GM18499 (cell line): ENCODE measurements at regions not wholly inside any gene's neighbourhood (a gene's known extent, or its start where the extent isn't known, plus 50 kb on each side); places are given as distances from the start of the nearest gene placed in this dataset.
"Not testable (repeated sequence)": the region's sequence is repeated elsewhere in the genome, so short reads cannot be mapped to it uniquely, and the experiment has no call there.

Source experiments
- ATAC-seq: cut with Tn5 transposase; IDR thresholded peaks from one replicate; pipeline ENCODE4 v1.9.1; 2021; ENCODE audit warnings: moderate number of reproducible peaks; ENCODE audit not compliant: insufficient read depth, unreplicated experiment

- no peak for ATAC-seq
These were observed 687.0 kb downstream of the BCL11A start for GRCh38 chr2:59866436-59866835.

- ATAC-seq, result no peak
These were observed 694.9 kb downstream of the BCL11A start for GRCh38 chr2:59858540-59858939.

GRCh38 chr2:59857109-59857508, 696.3 kb downstream of the BCL11A start:
- ATAC-seq, result no peak

GRCh38 chr2:59856391-59856790, 697.1 kb downstream of the BCL11A start:
- ATAC-seq, result no peak

GRCh38 chr2:59853032-59853431, 700.4 kb downstream of the BCL11A start:
- ATAC-seq, result no peak

GRCh38 chr2:59851836-59852475, 701.5 kb downstream of the BCL11A start:
- ATAC-seq, result no peak

- ATAC-seq, result no peak
These were observed 702.9 kb downstream of the BCL11A start for GRCh38 chr2:59850554-59850953.

GRCh38 chr2:59833941-59834340, 719.5 kb downstream of the BCL11A start:
- no peak for ATAC-seq

- ATAC-seq, result no peak
These were observed 722.9 kb downstream of the BCL11A start for GRCh38 chr2:59830601-59831000.

GRCh38 chr2:59827677-59828076, 725.8 kb downstream of the BCL11A start:
- ATAC-seq, result no peak

- no peak for ATAC-seq
These were observed 727.3 kb downstream of the BCL11A start for GRCh38 chr2:59826177-59826576.

GRCh38 chr2:59824314-59824713, 729.1 kb downstream of the BCL11A start:
- ATAC-seq, result no peak

GRCh38 chr2:59816075-59816474, 737.4 kb downstream of the BCL11A start:
- ATAC-seq, result no peak

GRCh38 chr2:59810283-59810682, 743.2 kb downstream of the BCL11A start:
- not testable (repeated sequence) for ATAC-seq

GRCh38 chr2:59806486-59806885, 747.0 kb downstream of the BCL11A start:
- no peak for ATAC-seq

- no peak for ATAC-seq
These were observed 748.7 kb downstream of the BCL11A start for GRCh38 chr2:59804732-59805131.

- ATAC-seq, result no peak
These were observed 749.9 kb downstream of the BCL11A start for GRCh38 chr2:59803586-59803985.

- ATAC-seq, result no peak
These were observed 754.7 kb downstream of the BCL11A start for GRCh38 chr2:59798687-59799232.

- no peak for ATAC-seq
These were observed 762.3 kb downstream of the BCL11A start for GRCh38 chr2:59791004-59791618.

- ATAC-seq, result no peak
These were observed 763.1 kb downstream of the BCL11A start for GRCh38 chr2:59790186-59791003.

GRCh38 chr2:59789523-59789922, 763.9 kb downstream of the BCL11A start:
- no peak for ATAC-seq
